Endothelial cell of umbilical vein (primary cell): ENCODE measurements at regions not wholly inside any gene's neighbourhood (a gene's known extent, or its start where the extent isn't known, plus 50 kb on each side); places are given as distances from the start of the nearest gene placed in this dataset.

Experiments used
- BruUV-seq: library from RNA; stranded (reverse); fragments of 400-500 nt; replicated peaks from 2 replicates; lab custom pipeline; 2021; lab: Mats Ljungman, UMichigan
- CTCF ChIA-PET: fragments of 300-600, 350-600 bp; sonication (Branson Sonifier 250); formaldehyde crosslinking; loops from one replicate; lab custom pipeline; 2021; ENCODE audit warnings: antibody characterized with exemption, inconsistent platforms; lab: Charles Lee
- POLR2A ChIA-PET: fragments of 300-600, 350-600 bp; sonication (Branson Sonifier 250); formaldehyde crosslinking; loops from one replicate; lab custom pipeline; 2021; ENCODE audit warnings: antibody characterized with exemption, inconsistent platforms; lab: Charles Lee
- DNase-seq: peaks from one replicate; pipeline ENCODE4 v3.0.0-alpha.2; 2011; ENCODE audit warnings: low read depth, low spot score
- FAIRE-seq: peaks from 2 replicates; lab custom pipeline; 2011; peaks lifted over from hg19 to GRCh38; lab: Jason Lieb, UNC
- H2AFZ ChIP-seq: 2 replicates; pipeline ENCODE4 v1.6.0; 2012; ENCODE audit warnings: low read depth, low read length, control low read depth, inconsistent platforms
- H3K27ac ChIP-seq: 2 replicates; pipeline ENCODE4 v1.5.1; 2011; ENCODE audit warnings: low read depth, mild to moderate bottlenecking, control low read depth, low read length, moderate library complexity; ENCODE audit not compliant: insufficient read depth
- H3K27me3 ChIP-seq, 2 experiments: 2 replicates each; pipeline versions ENCODE4 v1.6.0 to v1.6.1; 2011; ENCODE audit warnings: low read length in 2 of 2, mixed read lengths in 1 of 2; ENCODE audit not compliant: control insufficient read depth in 2 of 2, insufficient read depth in 2 of 2
- H3K36me3 ChIP-seq, 2 experiments: 2 replicates in 1 of 2; 3 replicates in 1 of 2; pipeline ENCODE4 v1.5.1; 2011; ENCODE audit warnings: low read length in 2 of 2, mild to moderate bottlenecking in 1 of 2, moderate library complexity in 1 of 2; ENCODE audit not compliant: control insufficient read depth in 2 of 2, insufficient read depth in 2 of 2; ENCODE audit errors: extremely low read depth in 1 of 2
- H3K4me1 ChIP-seq: 3 replicates; pipeline ENCODE4 v1.5.1; 2011; ENCODE audit warnings: mild to moderate bottlenecking, low read length; ENCODE audit not compliant: control insufficient read depth, insufficient read depth; ENCODE audit errors: extremely low read depth
- H3K4me2 ChIP-seq: 2 replicates; pipeline ENCODE4 v1.6.1; 2011; ENCODE audit warnings: low read length, control low read depth, mixed read lengths; ENCODE audit not compliant: insufficient read depth
- H3K4me3 ChIP-seq, 3 experiments: fragments of 200-600 bp in 1 of 3; sonication (generic), shearing (Covaris generic) in 1 of 3; replicated peaks in 1 of 3; 2 replicates each; pipeline ENCODE4 v1.5.1; 2011 to 2016; ENCODE audit warnings: control low read depth in 3 of 3, low read length in 3 of 3, mild to moderate bottlenecking in 2 of 3, inconsistent platforms in 1 of 3, low read depth in 1 of 3, moderate library complexity in 1 of 3; ENCODE audit not compliant: insufficient read depth in 1 of 3
- H3K79me2 ChIP-seq: 2 replicates; pipeline ENCODE4 v1.6.0; 2012; ENCODE audit warnings: low read length, inconsistent platforms; ENCODE audit not compliant: control insufficient read depth, insufficient read depth
- H3K9ac ChIP-seq: replicated peaks from 2 replicates; pipeline ENCODE3; 2011; ENCODE audit warnings: low read length, control low read depth; ENCODE audit not compliant: insufficient read depth; ENCODE audit errors: extremely low read depth
- H3K9me1 ChIP-seq: replicated peaks from 3 replicates; pipeline ENCODE4 v1.6.0; 2011; ENCODE audit warnings: mild to moderate bottlenecking, low read length; ENCODE audit not compliant: control insufficient read depth, insufficient read depth; ENCODE audit errors: extremely low read depth
- H3K9me3 ChIP-seq: replicated peaks from 2 replicates; pipeline ENCODE4 v1.5.1; 2012; ENCODE audit warnings: low read length, inconsistent platforms; ENCODE audit not compliant: control insufficient read depth, insufficient read depth
- H4K20me1 ChIP-seq: replicated peaks from 2 replicates; pipeline ENCODE3; 2011; ENCODE audit warnings: mild to moderate bottlenecking, low read length; ENCODE audit not compliant: control insufficient read depth, insufficient read depth; ENCODE audit errors: extremely low read depth
- CTCF ChIP-seq, 2 donors: IDR thresholded peaks; 1 replicate in 1 of 2; 2 replicates in 1 of 2; pipeline ENCODE4 v1.5.1; 2011; ENCODE audit warnings: low read length in 2 of 2, mild to moderate bottlenecking in 2 of 2, moderate library complexity in 2 of 2, control low read depth in 1 of 2, inconsistent platforms in 1 of 2, low read depth in 1 of 2; ENCODE audit not compliant: insufficient read depth in 1 of 2; ENCODE audit errors: extremely low read depth in 1 of 2
- EZH2 ChIP-seq: IDR thresholded peaks from 2 replicates; pipeline ENCODE4 v1.6.1; 2012; ENCODE audit warnings: borderline replicate concordance, low read depth, mild to moderate bottlenecking, moderate library complexity, low read length, inconsistent platforms; ENCODE audit not compliant: severe bottlenecking
- FOS ChIP-seq: IDR thresholded peaks from 2 replicates; pipeline ENCODE4 v1.6.1; 2011; ENCODE audit warnings: mild to moderate bottlenecking, low read length, moderate library complexity, borderline replicate concordance; ENCODE audit not compliant: insufficient read depth
- GATA2 ChIP-seq: IDR thresholded peaks from 2 replicates; pipeline ENCODE4 v1.7.0; 2011; ENCODE audit warnings: low read depth, mild to moderate bottlenecking, moderate library complexity, mixed read lengths, low read length; ENCODE audit not compliant: insufficient read length, insufficient read depth
- JUN ChIP-seq: IDR thresholded peaks from 2 replicates; pipeline ENCODE4 v1.6.1; 2011; ENCODE audit warnings: borderline replicate concordance, low read depth; ENCODE audit not compliant: insufficient read length, insufficient read depth
- MAX ChIP-seq: IDR thresholded peaks from 2 replicates; pipeline ENCODE4 v1.6.1; 2011; ENCODE audit not compliant: insufficient read depth, insufficient read length
- MYC ChIP-seq: IDR thresholded peaks from one replicate; pipeline ENCODE4 v1.6.1; 2011; ENCODE audit warnings: mild to moderate bottlenecking, low read depth, low read length
- POLR2A ChIP-seq: IDR thresholded peaks from 2 replicates; pipeline ENCODE4 v1.6.1; 2012; ENCODE audit warnings: low read depth, mild to moderate bottlenecking, control low read depth, low read length
- POLR2AphosphoS5 ChIP-seq: IDR thresholded peaks from 2 replicates; pipeline ENCODE4 v1.6.1; 2012; ENCODE audit warnings: low read depth, mild to moderate bottlenecking, control low read depth, low read length, moderate library complexity; ENCODE audit not compliant: insufficient read depth
- dilution Hi-C: fragments of 300-500 bp; cut with MboI; formaldehyde crosslinking; loops from one replicate; pipeline ENCODE4 v1.15.0; 2019; ENCODE audit warnings: low sequenced_read_pairs; ENCODE audit not compliant: extremely low pct_ligation_motif_present
- intact Hi-C: fragments of 100-400 bp; cut with micrococcal nuclease; formaldehyde crosslinking; loops from one replicate; pipeline ENCODE4 v1.10.0; 2022

- H3K4me3 ChIP-seq, result no peak overlapping the region
- BruUV-seq, result no TSS peak
- H3K27me3 ChIP-seq, result no peaks in the 10 kb centered on the region
- DNase-seq (no peak), FAIRE-seq (no peak)
- H3K9me3 ChIP-seq, result peaks cover 3% of the 10 kb centered on the region
- dilution Hi-C loops (no loop called here), intact Hi-C loops (no loop called here)
- no peak overlapping the region for H3K4me2 ChIP-seq
- H4K20me1 ChIP-seq, result no peaks in the 10 kb centered on the region
- H3K27ac ChIP-seq, result no peak overlapping the region
- no peaks in the 10 kb centered on the region for H3K79me2 ChIP-seq
- POLR2A ChIA-PET, result no interaction called here
- no peaks in the 10 kb centered on the region for H3K4me1 ChIP-seq
- TF ChIP-seq CTCF (IDR thresholded peaks at IDR 0.05; ENCODE audit: extremely low read depth in 1 of 2, insufficient read depth in 1 of 2, low read depth in 1 of 2, low read length in 2 of 2) (no peak), MAX (no peak), POLR2A (no peak), FOS (no peak), MYC (no peak), GATA2 (no peak), EZH2 (no peak), JUN (no peak), POLR2AphosphoS5 (no peak)
- CTCF ChIA-PET, result no interaction called here
- H2AFZ ChIP-seq, result no peak overlapping the region
- no peaks in the 10 kb centered on the region for H3K9me1 ChIP-seq
- no peaks in the 10 kb centered on the region for H3K36me3 ChIP-seq
- no peak overlapping the region for H3K9ac ChIP-seq
Measured at GRCh38 chr10:84951616-84952015, 623.2 kb downstream of the CCSER2 start.
